ENCODE measurements at regions not wholly inside any gene's neighbourhood (a gene's known extent, or its start where the extent isn't known, plus 50 kb on each side); places are given as distances from the start of the nearest gene placed in this dataset.

DNA sequence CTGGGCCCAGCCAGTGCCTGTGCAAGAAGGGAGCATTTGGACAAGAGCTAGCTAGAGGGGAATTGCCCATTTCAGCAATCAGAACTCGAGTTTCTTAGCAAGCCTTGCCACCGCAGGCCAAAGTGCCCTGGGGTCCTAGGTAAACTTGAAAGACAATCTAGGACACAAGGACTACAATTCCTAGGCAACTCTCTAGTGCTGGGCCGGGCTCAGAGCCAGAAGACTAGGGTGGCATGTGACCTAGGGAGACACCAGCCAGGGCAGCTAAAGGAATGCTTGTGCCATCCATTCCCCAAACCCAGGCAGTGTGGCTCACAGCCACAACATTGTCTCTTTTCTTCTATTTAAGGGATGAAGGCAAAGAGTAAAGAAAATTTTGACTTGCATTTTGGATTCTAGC, 205.0 kb downstream of the BMP4 start:
- TF ChIP-seq CTCF (IDR thresholded peaks at IDR 0.05; ENCODE audit: insufficient read depth, low read length, poor library complexity, severe bottlenecking) (no peak), EZH2phosphoT487 (conservative IDR thresholded peaks at IDR 0.05; ENCODE audit: low read length) (no peak)

Measured in SU-DHL-6 (cell line).